GM13977 (cell line): ENCODE measurements at regions not wholly inside any gene's neighbourhood (a gene's known extent, or its start where the extent isn't known, plus 50 kb on each side); places are given as distances from the start of the nearest gene placed in this dataset.
"Not testable (repeated sequence)": the region's sequence is repeated elsewhere in the genome, so short reads cannot be mapped to it uniquely, and the experiment has no call there.

Source experiments
- DNase-seq: peaks from one replicate; pipeline ENCODE4 v3.0.0; 2012; ENCODE audit warnings: low spot score
- CTCF ChIP-seq: IDR thresholded peaks from 2 replicates; pipeline ENCODE4 v1.5.1; 2012; ENCODE audit warnings: mild to moderate bottlenecking, control low read depth; ENCODE audit not compliant: insufficient read depth; ENCODE audit errors: extremely low read depth, missing control alignments
- in situ Hi-C: fragments of 300-500 bp; cut with MboI; formaldehyde crosslinking; loops from one replicate; pipeline ENCODE4 v1.12.0; 2022; ENCODE audit warnings: low sequenced_read_pairs, low pct_unique_long_range_greater_than_20kb, mixed read lengths, inconsistent platforms; ENCODE audit not compliant: unreplicated experiment

- DNase-seq = no peak
- in situ Hi-C loops = no loop called here
- TF ChIP-seq CTCF = no peak
Measured at GRCh38 chr2:59339121-59339836, 1098.2 kb upstream of the FANCL start.

GRCh38 chr2:59333007-59333406 lies 1091.9 kb upstream of the FANCL start:
- no peak for TF ChIP-seq CTCF
- no peak for DNase-seq
- in situ Hi-C loops = no loop called here

- DNase-seq, in situ Hi-C loops: not testable (repeated sequence)
Measured at GRCh38 chr2:59326581-59327365, 1085.6 kb upstream of the FANCL start.

- in situ Hi-C loops = no loop called here
- no peak for DNase-seq
- TF ChIP-seq CTCF = no peak
Measured at GRCh38 chr2:59322870-59323269, 1081.7 kb upstream of the FANCL start.

- no peak for TF ChIP-seq CTCF
- in situ Hi-C loops = no loop called here
- no peak for DNase-seq
Measured at GRCh38 chr2:59322005-59322404, 1080.9 kb upstream of the FANCL start.

GRCh38 chr2:59314031-59314766 lies 1073.1 kb upstream of the FANCL start:
- in situ Hi-C loops = no loop called here
- TF ChIP-seq CTCF = no peak
- DNase-seq = no peak
